ENCODE measurements at regions not wholly inside any gene's neighbourhood (a gene's known extent, or its start where the extent isn't known, plus 50 kb on each side); places are given as distances from the start of the nearest gene placed in this dataset.

- Histone ChIP-seq H3K9me3 (ENCODE audit: control insufficient read depth, low read length) (no peaks in the 10 kb centered on the region), H3K36me3 (ENCODE audit: control insufficient read depth, insufficient read depth, low read length) (no peaks in the 10 kb centered on the region), H3K27ac (ENCODE audit: insufficient read depth, low read depth, low read length, poor library complexity, severe bottlenecking) (no peak overlapping the region), H3K27me3 (ENCODE audit: control insufficient read depth, insufficient read depth, low read length, poor library complexity, severe bottlenecking) (no peaks in the 10 kb centered on the region), H3K4me3 (ENCODE audit: insufficient read depth, low read depth, low read length) (no peak overlapping the region), H3K4me1 (ENCODE audit: control insufficient read depth, insufficient read depth, low read length) (no peaks in the 10 kb centered on the region)
- 100% methylated on average over 1 to 2 of the region's 2 CpGs for WGBS, 2 experiments
These were observed 56.9 kb upstream of the GYPC start for GRCh38 chr2:126599062-126599461.

GRCh38 chr2:126600742-126601141, 55.2 kb upstream of the GYPC start:
- Histone ChIP-seq H3K27ac (ENCODE audit: insufficient read depth, low read depth, low read length, poor library complexity, severe bottlenecking) (no peak overlapping the region), H3K36me3 (ENCODE audit: control insufficient read depth, insufficient read depth, low read length) (no peaks in the 10 kb centered on the region), H3K27me3 (ENCODE audit: control insufficient read depth, insufficient read depth, low read length, poor library complexity, severe bottlenecking) (no peaks in the 10 kb centered on the region), H3K4me1 (ENCODE audit: control insufficient read depth, insufficient read depth, low read length) (no peaks in the 10 kb centered on the region), H3K9me3 (ENCODE audit: control insufficient read depth, low read length) (no peaks in the 10 kb centered on the region), H3K4me3 (ENCODE audit: insufficient read depth, low read depth, low read length) (no peak overlapping the region)
- WGBS, 2 experiments, result 92 to 93% methylated on average over 3 of the region's 3 CpGs

- Histone ChIP-seq H3K27ac (ENCODE audit: insufficient read depth, low read depth, low read length, poor library complexity, severe bottlenecking) (no peak overlapping the region), H3K36me3 (ENCODE audit: control insufficient read depth, insufficient read depth, low read length) (no peaks in the 10 kb centered on the region), H3K4me1 (ENCODE audit: control insufficient read depth, insufficient read depth, low read length) (no peaks in the 10 kb centered on the region), H3K27me3 (ENCODE audit: control insufficient read depth, insufficient read depth, low read length, poor library complexity, severe bottlenecking) (no peaks in the 10 kb centered on the region), H3K9me3 (ENCODE audit: control insufficient read depth, low read length) (no peaks in the 10 kb centered on the region), H3K4me3 (ENCODE audit: insufficient read depth, low read depth, low read length) (no peak overlapping the region)
- WGBS, 2 experiments, result 88 to 91% methylated on average over 2 of the region's 2 CpGs
These were observed 53.6 kb upstream of the GYPC start for GRCh38 chr2:126602334-126602733.
